Activated naive CD4-positive, alpha-beta T cell treated with anti-CD3 and anti-CD28 coated beads, Interleukin-2, amount 50 U/mL, for 24 hours (primary cell): ENCODE measurements at regions not wholly inside any gene's neighbourhood (a gene's known extent, or its start where the extent isn't known, plus 50 kb on each side); places are given as distances from the start of the nearest gene placed in this dataset.
"Not testable (repeated sequence)": the region's sequence is repeated elsewhere in the genome, so short reads cannot be mapped to it uniquely, and the experiment has no call there.

Experiments used
- H3K27ac Mint-ChIP-seq: one replicate; pipeline ENCODE4 v1.8.0; 2021; ENCODE audit warnings: mild to moderate bottlenecking, mixed read lengths
- H3K27me3 Mint-ChIP-seq: one replicate; pipeline ENCODE4 v1.8.0; 2021; ENCODE audit warnings: mixed read lengths
- H3K36me3 Mint-ChIP-seq: one replicate; pipeline ENCODE4 v1.8.0; 2021; ENCODE audit warnings: mixed read lengths
- H3K4me1 Mint-ChIP-seq: one replicate; pipeline ENCODE4 v1.8.0; 2021; ENCODE audit warnings: mixed read lengths
- H3K4me3 Mint-ChIP-seq: one replicate; pipeline ENCODE4 v1.8.0; 2021; ENCODE audit warnings: mild to moderate bottlenecking, mixed read lengths
- H3K9me3 Mint-ChIP-seq: one replicate; pipeline ENCODE4 v1.8.0; 2021; ENCODE audit warnings: mixed read lengths

GRCh38 chr14:87278415-87278814 is 714.6 kb downstream of the GALC start:
- no peak overlapping the region for H3K4me3 Mint-ChIP-seq
- no peaks in the 10 kb centered on the region for H3K36me3 Mint-ChIP-seq
- no peaks in the 10 kb centered on the region for H3K4me1 Mint-ChIP-seq
- peaks cover 9% of the 10 kb centered on the region for H3K9me3 Mint-ChIP-seq
- H3K27me3 Mint-ChIP-seq: no peaks in the 10 kb centered on the region
- no peak overlapping the region for H3K27ac Mint-ChIP-seq

- Mint-ChIP-seq H3K9me3 (peaks cover 21% of the 10 kb centered on the region), H3K36me3 (no peaks in the 10 kb centered on the region), H3K4me1 (no peaks in the 10 kb centered on the region), H3K27me3 (no peaks in the 10 kb centered on the region), H3K4me3 (no peak overlapping the region), H3K27ac (no peak overlapping the region)
These were observed 721.7 kb downstream of the GALC start for GRCh38 chr14:87271331-87271730.

DNA sequence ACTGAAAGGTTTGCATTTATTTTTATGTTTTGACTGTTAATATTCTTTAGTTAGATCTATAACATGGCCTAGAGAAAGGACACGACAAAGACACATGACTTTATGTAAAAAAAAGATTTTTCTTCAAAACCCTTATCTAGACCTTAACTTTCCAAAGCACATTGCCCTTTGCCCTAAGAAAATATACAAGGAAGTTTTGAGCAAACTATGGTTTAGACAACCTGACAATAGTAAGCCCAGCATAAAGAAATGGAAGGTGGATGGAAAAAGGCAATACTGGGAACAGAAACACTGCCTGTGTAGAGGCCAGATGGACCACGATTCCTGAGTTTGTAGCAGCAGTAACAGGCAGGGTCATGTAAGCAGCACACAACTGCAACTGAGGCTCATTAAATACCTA is 724.0 kb downstream of the GALC start:
- Mint-ChIP-seq H3K4me3 (no peak overlapping the region), H3K9me3 (peaks cover 18% of the 10 kb centered on the region), H3K27me3 (no peaks in the 10 kb centered on the region), H3K36me3 (no peaks in the 10 kb centered on the region), H3K4me1 (no peaks in the 10 kb centered on the region), H3K27ac (no peak overlapping the region)

- Mint-ChIP-seq H3K27ac (no peak overlapping the region), H3K27me3 (no peaks in the 10 kb centered on the region), H3K9me3 (peaks cover 6% of the 10 kb centered on the region), H3K4me1 (no peaks in the 10 kb centered on the region), H3K36me3 (no peaks in the 10 kb centered on the region), H3K4me3 (no peak overlapping the region)
These were observed 728.2 kb downstream of the GALC start for GRCh38 chr14:87264796-87265195.

GRCh38 chr14:87264272-87264785 is 728.7 kb downstream of the GALC start:
- no peaks in the 10 kb centered on the region for H3K27me3 Mint-ChIP-seq
- H3K36me3 Mint-ChIP-seq: no peaks in the 10 kb centered on the region
- H3K4me1 Mint-ChIP-seq: no peaks in the 10 kb centered on the region
- H3K4me3 Mint-ChIP-seq: no peak overlapping the region
- no peak overlapping the region for H3K27ac Mint-ChIP-seq
- H3K9me3 Mint-ChIP-seq: peaks cover 6% of the 10 kb centered on the region

- Mint-ChIP-seq H3K9me3 (peaks cover 2% of the 10 kb centered on the region), H3K27ac (no peak overlapping the region), H3K4me3 (no peak overlapping the region), H3K27me3 (no peaks in the 10 kb centered on the region), H3K36me3 (no peaks in the 10 kb centered on the region), H3K4me1 (no peaks in the 10 kb centered on the region)
These were observed 731.4 kb downstream of the GALC start for GRCh38 chr14:87261621-87262020.

DNA sequence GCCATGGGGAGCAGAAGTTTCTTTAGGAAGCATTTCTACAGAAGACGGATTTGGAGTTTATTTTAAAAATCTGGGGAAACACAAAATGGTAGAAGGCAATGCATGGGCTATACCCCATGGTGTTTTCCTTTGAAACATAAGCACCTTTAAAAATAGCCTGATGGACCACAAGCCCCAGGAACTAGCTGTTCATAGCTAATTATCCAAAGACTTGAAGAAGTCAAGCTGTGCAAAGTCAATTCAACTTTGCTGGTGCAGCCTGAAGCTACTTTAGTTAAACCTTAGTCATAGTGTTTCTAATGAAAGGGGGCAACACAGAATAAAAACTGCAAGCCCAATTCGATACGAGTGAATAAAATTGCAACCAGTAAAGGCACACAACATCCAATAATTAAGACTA is 732.5 kb downstream of the GALC start:
- Mint-ChIP-seq H3K36me3 (no peaks in the 10 kb centered on the region), H3K9me3 (no peaks in the 10 kb centered on the region)

GRCh38 chr14:87257421-87257820 is 735.6 kb downstream of the GALC start:
- Mint-ChIP-seq H3K4me3 (no peak overlapping the region), H3K27ac (no peak overlapping the region), H3K9me3 (no peaks in the 10 kb centered on the region), H3K4me1 (no peaks in the 10 kb centered on the region), H3K27me3 (no peaks in the 10 kb centered on the region), H3K36me3 (no peaks in the 10 kb centered on the region)

More for the DNA sequence above, 732.5 kb downstream of the GALC start:
- no peaks in the 10 kb centered on the region for H3K27me3 Mint-ChIP-seq
- no peak overlapping the region for H3K4me3 Mint-ChIP-seq
- no peaks in the 10 kb centered on the region for H3K4me1 Mint-ChIP-seq
- no peak overlapping the region for H3K27ac Mint-ChIP-seq

GRCh38 chr14:87255058-87255457 is 737.9 kb downstream of the GALC start:
- no peaks in the 10 kb centered on the region for H3K4me1 Mint-ChIP-seq
- no peaks in the 10 kb centered on the region for H3K9me3 Mint-ChIP-seq
- H3K27ac Mint-ChIP-seq: no peak overlapping the region
- no peaks in the 10 kb centered on the region for H3K27me3 Mint-ChIP-seq
- H3K36me3 Mint-ChIP-seq: no peaks in the 10 kb centered on the region
- H3K4me3 Mint-ChIP-seq: no peak overlapping the region

- H3K27me3 Mint-ChIP-seq: no peaks in the 10 kb centered on the region
- no peak overlapping the region for H3K4me3 Mint-ChIP-seq
- H3K4me1 Mint-ChIP-seq: no peaks in the 10 kb centered on the region
- no peaks in the 10 kb centered on the region for H3K36me3 Mint-ChIP-seq
- H3K9me3 Mint-ChIP-seq: no peaks in the 10 kb centered on the region
- no peak overlapping the region for H3K27ac Mint-ChIP-seq
These were observed 738.6 kb downstream of the GALC start for GRCh38 chr14:87254331-87254874.

DNA sequence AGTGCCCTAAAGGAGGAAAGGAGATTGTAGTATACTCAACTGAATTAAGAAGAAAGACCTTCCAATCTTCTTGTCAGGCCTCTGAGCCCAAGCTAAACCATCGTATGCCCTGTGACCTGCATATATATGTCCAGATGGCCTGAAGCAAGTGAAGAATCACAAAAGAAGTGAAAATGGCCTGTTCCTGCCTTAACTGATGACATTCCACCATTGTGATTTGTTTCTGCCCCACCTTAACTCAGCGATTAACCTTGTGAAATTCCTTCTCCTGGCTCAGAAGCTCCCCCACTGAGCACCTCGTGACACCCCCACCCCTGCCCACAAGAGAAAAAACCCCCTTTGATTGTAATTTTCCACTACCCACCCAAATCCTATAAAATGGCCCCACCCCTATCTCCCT is 739.2 kb downstream of the GALC start:
- H3K36me3 Mint-ChIP-seq, H3K27me3 Mint-ChIP-seq, H3K27ac Mint-ChIP-seq, H3K4me3 Mint-ChIP-seq, H3K4me1 Mint-ChIP-seq, H3K9me3 Mint-ChIP-seq: not testable (repeated sequence)

GRCh38 chr14:87252103-87252502 is 740.9 kb downstream of the GALC start:
- no peak overlapping the region for H3K4me3 Mint-ChIP-seq
- no peaks in the 10 kb centered on the region for H3K9me3 Mint-ChIP-seq
- H3K27ac Mint-ChIP-seq: no peak overlapping the region
- H3K36me3 Mint-ChIP-seq: no peaks in the 10 kb centered on the region
- H3K27me3 Mint-ChIP-seq: no peaks in the 10 kb centered on the region
- H3K4me1 Mint-ChIP-seq: no peaks in the 10 kb centered on the region

DNA sequence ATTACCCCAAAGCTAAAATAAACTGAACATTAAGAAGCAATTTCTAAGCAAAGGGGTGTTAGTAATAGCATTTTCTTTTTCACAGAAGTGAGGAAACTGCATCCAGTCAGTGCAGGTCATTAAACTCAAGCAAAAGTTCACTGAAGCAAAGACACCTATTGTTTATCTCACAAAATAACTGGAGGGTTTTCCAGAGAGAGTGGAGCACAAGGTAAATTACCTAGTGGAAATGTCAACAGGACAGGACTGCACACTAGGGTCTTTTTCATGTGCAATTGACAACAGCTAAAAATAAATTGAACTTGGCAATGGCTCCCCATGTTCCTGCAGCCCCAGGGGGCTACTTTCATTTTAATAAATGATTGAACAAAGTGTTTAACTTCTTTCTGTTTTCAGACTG is 742.0 kb downstream of the GALC start:
- Mint-ChIP-seq H3K4me1 (no peaks in the 10 kb centered on the region), H3K4me3 (no peak overlapping the region), H3K27me3 (no peaks in the 10 kb centered on the region), H3K27ac (no peak overlapping the region), H3K9me3 (peaks cover 6% of the 10 kb centered on the region), H3K36me3 (no peaks in the 10 kb centered on the region)

DNA sequence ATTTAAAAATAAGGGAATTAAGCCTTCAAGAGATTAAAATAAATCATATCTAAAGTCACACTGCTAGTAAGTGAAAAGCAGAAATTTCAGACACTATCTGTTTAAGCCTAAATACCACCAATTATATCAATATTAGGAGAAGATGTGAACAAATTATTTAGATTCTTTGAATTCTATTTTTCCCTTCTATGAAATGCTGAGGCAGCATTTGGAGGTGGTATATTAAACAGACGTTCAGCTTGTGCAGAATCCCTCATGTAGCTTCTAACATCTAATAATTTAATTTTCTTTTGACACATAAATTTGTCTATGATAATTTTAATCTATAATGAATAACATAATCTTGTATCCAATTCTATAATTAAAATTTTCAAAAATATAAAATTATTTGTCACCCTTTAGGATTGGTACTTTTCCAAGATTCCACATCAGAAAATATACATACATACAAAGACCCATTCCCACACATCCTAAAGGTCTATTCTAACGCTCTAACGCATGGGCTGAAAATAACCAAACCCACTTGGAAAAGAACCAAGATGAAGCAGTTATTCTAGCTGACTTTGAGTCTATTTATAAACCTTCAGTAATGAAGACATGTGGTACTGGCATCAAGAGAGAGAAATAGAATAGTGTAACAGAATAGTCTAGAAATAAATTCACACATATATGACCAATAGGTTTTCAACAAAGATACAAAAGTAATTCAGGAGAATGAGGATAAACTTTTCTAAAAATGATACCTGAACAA is 751.8 kb downstream of the GALC start:
- H3K36me3 Mint-ChIP-seq: no peaks in the 10 kb centered on the region
- H3K4me1 Mint-ChIP-seq: no peaks in the 10 kb centered on the region
- peaks cover 3% of the 10 kb centered on the region for H3K9me3 Mint-ChIP-seq
- H3K27ac Mint-ChIP-seq: no peak overlapping the region
- H3K4me3 Mint-ChIP-seq: no peak overlapping the region
- no peaks in the 10 kb centered on the region for H3K27me3 Mint-ChIP-seq

DNA sequence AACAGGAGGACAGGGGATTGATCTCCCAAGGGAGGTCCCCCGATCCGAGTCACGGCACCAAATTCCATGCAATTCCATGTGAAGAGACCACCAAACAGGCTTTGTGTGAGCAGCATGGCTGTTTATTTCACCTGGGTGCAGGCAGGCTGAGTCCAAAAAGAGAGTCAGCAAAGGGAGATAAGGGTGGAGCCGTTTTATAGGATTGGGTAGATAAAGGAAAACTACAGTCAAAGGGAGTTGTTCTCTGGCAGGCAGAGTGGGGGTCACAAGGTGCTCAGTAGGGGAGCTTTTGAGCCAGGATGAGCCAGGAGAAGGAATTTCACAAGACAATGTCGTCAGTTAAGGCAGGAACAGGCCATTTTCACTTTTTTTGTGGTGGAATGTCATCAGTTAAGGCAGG is 752.7 kb downstream of the GALC start:
- H3K4me1 Mint-ChIP-seq, H3K27ac Mint-ChIP-seq, H3K9me3 Mint-ChIP-seq, H3K4me3 Mint-ChIP-seq, H3K27me3 Mint-ChIP-seq, H3K36me3 Mint-ChIP-seq: not testable (repeated sequence)

GRCh38 chr14:87233806-87234384 is 759.1 kb downstream of the GALC start:
- no peaks in the 10 kb centered on the region for H3K27me3 Mint-ChIP-seq
- no peak overlapping the region for H3K4me3 Mint-ChIP-seq
- H3K36me3 Mint-ChIP-seq: no peaks in the 10 kb centered on the region
- H3K27ac Mint-ChIP-seq: no peak overlapping the region
- H3K9me3 Mint-ChIP-seq: peaks cover 6% of the 10 kb centered on the region
- H3K4me1 Mint-ChIP-seq: no peaks in the 10 kb centered on the region
